Middle frontal gyrus (tissue), 1 donor: ENCODE measurements at regions not wholly inside any gene's neighbourhood (a gene's known extent, or its start where the extent isn't known, plus 50 kb on each side); places are given as distances from the start of the nearest gene placed in this dataset.
"Not testable (repeated sequence)": the region's sequence is repeated elsewhere in the genome, so short reads cannot be mapped to it uniquely, and the experiment has no call there.

ENCODE experiments used
- DNase-seq: peaks from one replicate; pipeline ENCODE4 v3.0.0-alpha.2; 2015; ENCODE audit warnings: low spot score; ENCODE audit errors: extremely low spot score

DNA sequence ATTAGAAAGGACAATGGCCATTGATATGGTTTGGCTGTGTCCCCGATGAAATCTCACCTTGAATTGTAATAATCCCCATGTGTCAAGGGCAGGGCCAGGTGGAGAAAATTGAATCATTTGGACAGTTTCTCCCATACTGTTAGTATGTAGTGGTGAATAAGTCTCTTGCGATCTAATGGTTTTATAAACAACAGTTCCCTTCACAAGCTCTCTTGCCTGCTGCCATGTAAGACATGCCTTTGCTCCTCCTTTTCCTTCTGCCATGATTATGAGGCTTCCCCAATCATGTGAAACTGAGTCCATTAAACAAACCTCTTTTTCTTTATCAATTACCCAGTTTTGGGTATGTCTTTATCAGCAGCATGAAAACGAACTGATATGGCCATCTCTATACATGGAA is 302.7 kb downstream of the SFMBT2 start:
- no peak for DNase-seq

DNA sequence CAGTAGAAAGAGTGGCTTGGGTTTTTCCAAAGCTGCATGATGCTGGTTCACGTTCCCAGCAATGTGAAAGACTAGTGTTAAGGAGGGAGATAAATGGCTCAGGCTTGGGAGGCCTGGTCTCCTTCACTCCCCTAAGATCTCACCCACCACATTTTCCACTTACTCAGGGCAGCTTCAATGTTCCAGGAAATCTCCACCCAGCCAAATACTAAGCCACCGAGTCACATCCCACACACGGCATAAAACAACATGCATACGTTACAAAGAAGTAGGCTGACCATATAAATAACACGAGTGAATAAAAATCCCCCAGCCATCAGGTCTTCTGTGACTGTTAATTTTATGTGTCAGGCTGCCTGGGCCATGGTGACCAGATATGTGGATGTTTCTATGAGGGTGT is 303.5 kb downstream of the SFMBT2 start:
- no peak for DNase-seq

DNA sequence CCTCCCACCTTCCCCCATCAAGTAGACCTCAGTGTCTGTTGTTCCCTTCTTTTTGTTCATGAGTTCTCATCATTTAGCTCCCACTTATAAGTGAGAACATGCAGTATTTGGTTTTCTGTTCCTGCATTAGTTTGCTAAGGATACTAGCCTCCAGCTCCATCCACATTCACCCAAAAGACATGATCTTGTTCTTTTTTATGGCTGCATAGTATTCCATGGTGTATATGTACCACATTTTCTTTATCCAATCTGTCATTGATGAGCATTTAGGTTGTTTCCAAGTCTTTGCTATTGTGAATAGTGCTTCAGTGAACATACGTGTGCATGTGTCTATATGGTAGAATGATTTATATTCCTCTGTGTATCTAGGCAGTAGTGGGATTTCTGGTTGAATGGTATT is 306.5 kb downstream of the SFMBT2 start:
- DNase-seq = not testable (repeated sequence)

DNA sequence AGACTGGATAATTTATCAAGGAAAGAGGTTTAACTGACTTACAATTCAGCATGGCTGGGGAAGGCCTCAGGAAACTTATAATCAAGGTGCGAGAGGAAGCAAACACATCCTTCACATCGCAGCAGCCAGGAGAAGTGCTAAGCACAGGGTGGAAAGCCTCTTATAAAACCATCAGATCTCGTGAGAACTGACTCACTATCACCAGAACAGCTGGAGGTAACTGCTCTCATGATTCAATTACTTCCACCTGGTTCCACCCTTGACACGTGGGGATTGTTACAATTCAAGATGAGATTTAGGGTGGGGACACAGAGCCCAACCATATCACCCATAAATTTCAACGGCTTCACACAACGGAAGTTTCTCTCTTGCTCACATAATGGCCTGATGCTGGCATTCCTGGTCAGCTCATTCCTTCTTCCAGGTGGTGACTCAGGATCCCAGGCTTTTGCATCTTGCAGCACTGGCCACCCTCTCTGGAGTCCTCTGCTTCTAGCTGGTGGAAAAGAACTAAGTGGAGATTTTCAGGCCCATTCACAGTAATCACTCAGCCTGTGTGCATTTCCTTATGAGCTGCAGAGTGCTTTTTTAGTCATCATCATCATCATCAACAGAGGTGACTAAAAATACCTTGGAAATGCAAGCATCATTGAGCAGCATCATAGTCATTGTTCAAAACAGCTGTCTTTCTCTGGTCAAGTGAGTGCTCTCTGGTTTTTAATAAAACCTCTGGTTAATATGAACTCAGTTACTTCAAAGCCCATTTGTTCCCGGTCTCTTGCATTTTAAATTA is 308.1 kb downstream of the SFMBT2 start:
- no peak for DNase-seq

- DNase-seq = no peak
Measured at GRCh38 chr10:7102084-7102483, 308.8 kb downstream of the SFMBT2 start.

GRCh38 chr10:7101451-7101850 is 309.4 kb downstream of the SFMBT2 start:
- no peak for DNase-seq

- DNase-seq = no peak
Measured at GRCh38 chr10:7100032-7100702, 310.7 kb downstream of the SFMBT2 start.

DNA sequence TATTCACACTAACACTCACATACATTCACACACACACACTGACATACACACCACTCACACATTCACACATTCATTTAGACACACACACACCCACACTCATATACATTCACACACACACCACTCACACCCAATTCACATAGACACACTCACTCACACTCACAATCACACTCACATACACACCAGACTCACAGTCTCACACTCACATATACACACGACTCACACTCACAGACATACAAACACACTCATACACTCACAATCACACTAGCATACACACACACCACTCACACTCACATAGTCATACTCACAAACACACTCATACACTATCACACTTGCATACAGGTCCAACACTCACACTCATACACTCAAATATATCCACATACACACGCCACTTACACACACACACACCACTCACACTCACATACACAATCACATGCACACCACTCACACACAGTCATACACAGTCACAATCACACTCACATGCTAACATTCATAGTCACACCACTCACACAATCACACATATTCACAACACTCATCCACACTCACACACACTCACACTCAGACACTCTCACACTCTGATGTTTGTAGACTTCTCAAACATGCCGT is 312.6 kb downstream of the SFMBT2 start:
- no peak for DNase-seq

GRCh38 chr10:7094781-7095180 is 316.1 kb downstream of the SFMBT2 start:
- DNase-seq = no peak

- no peak for DNase-seq
Measured at GRCh38 chr10:7093368-7093767, 317.5 kb downstream of the SFMBT2 start.

- no peak for DNase-seq
Measured at GRCh38 chr10:7092603-7093002, 318.2 kb downstream of the SFMBT2 start.

DNA sequence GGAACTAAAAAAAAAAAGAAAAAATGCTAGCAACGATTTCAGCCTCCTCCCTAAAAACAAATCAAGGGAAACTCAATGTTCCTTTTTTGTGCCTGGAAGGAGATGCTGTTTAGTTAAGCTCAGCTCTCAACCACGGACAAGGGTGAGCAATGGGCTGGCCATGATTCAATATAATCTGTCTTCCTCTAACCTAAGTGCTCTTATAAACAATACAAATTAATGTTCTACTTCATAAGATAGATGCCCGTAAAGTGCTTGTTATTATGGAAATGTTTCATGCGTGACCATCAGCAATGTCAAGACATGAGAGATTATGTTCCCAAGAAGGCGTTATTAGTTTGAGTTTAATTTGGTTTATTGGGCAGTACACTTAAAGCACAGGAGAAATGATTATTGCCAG is 320.3 kb downstream of the SFMBT2 start:
- DNase-seq = no peak

DNA sequence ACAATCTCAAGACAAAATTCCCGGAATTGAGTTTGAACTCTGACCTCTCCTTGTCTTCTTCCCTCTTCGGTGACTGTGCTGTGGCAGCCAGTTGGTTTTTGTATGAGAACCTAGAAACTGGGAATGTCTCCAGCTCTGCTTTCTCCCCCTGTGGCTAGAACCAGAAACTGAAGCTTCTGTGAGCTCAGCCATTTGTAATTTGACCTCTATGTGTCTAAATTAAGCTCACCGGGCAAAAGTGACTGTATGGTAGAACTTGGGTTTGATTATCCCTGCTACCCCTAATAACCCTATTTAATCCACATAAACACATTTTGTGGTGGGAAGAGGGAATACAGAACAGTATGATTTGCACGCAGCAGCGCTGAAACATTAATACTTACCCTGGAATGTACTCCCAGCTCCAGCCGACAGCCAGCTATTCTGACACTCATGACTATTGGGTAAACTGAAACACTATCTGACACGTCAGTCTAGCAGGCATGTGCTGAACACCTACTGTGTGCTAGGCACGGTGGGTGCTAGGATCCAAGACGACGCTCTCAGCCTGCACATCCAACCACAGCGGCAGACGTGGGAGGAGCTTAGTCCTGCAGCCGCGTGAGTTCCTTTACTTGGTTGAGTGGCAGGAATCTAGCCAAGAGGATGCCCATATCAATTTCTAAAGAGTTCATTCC is 324.8 kb downstream of the SFMBT2 start:
- no peak for DNase-seq

DNA sequence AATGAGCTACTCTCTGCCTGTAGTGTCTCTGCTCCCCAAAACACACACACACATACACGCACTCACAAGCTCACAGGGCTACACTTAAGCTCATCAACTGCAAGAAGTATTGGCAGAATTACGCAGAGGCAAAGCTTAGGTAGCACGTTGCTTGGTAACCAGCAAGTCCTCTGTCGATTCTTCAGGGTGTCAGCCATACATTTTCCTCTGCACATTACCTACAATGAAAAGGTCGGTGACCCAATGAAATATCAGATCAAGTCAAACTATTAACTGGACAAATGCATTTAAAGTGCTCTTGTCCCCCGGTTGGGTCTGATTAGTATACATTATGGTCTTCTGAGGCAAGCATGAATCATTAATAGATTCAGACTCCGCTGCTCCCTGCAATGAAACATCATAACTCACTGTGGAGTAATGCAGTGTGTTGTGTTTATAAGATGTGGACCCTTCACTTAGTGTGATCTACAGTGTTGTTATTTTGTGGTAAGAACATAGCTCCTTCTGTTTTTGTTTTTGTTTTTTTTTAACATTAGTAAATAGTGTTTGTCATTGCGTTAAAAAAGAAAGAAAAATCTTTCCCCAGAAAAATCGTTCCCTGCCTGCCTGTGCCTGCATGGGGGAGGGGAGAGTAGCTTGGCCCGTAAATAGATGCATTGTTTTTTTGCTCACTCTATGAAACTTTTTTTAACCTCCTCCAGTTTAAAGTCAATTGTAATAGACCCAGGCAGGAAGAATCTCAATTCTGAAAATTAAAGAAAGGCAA is 325.5 kb downstream of the SFMBT2 start:
- no peak for DNase-seq

DNA sequence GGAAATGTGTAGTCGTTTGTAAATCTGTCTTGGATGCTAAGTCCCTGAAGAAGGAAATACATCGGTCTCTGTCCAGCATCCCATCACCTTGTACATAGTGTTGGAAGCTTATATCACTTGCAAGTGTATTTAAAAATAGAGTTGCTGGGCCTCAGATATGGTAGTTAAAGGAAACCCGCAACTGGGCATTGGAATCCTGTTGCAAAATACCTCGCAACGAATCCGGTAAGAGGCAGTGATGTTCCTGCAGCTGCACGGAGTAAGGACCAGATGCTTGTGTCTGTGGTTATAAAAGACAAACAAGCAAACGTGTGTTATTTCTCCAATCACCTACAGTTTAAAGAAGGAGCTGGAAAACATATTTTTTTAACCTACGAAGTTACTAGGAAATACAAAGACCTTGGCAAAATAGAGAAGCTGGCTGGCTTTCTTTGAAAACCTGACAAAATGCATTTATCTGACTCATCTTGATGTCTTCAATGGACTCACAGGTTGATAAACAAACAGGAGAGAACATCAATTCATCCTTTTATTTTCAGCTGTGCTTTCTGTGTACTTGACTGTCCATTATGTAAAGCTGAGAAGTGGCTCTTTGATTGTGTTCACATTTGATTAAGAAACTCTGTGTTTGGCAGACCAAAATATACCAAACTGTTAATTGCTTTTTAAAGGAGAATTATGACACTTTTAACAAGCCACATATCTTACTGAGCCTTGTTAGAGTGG is 326.4 kb downstream of the SFMBT2 start:
- DNase-seq = no peak

DNA sequence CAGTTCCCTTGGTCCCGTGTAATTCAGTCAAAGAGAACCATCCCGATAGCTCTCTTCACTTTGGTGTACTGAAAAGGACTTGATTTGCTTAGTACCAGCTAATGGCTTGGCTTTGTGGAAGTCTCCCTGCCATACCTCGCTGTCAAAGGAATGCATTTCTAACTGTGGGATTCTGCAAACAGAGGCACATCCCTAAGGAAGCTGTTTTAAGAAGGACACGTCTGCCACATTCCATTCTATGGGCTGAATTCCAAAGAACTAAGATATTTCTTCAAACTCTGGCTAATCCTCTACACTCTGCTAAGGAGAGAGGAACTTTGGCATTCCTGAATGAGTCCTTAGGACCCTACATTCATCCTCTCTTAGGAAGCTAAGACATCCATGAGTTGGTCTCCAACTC is 327.9 kb downstream of the SFMBT2 start:
- DNase-seq = no peak

DNA sequence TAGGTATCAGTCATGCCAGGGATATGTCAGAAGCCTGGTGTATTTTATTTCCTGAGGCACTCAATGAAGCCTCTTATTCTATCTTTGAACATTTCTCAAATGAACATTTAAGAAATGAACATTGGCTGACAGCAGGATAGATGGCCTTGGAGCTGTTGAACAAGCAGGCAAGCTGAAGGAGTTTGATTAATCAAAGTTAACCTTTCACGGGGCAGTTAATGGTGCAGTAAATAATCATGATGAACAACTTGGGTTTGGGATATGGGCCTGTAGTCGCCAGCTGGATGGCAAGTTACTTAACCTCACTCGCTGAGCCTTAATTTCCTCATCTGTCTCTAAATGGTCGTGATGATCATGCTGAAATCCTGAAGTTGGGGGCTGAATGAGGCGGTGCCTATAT is 333.0 kb downstream of the SFMBT2 start:
- no peak for DNase-seq

DNA sequence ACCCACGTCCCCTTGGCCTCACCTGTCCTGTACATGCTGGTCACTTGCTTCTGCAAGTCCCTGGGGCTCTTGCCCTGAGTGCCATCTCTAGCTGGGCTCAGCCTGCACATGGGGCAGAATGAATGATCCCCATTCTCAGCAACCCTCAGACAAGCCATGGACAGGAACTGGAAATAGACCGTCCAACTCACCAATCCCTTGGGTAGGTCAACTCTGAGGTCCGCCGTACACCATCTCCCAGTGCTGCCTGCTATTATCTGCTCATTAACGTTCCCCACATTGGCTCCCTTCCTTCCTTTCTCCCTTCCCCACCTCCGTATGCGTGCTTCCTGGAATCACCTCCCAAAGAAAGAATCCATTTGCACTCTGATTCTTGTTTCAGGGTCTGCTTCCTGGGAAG is 335.0 kb downstream of the SFMBT2 start:
- DNase-seq = no peak

- DNase-seq = no peak
Measured at GRCh38 chr10:7075110-7075509, 335.7 kb downstream of the SFMBT2 start.

DNA sequence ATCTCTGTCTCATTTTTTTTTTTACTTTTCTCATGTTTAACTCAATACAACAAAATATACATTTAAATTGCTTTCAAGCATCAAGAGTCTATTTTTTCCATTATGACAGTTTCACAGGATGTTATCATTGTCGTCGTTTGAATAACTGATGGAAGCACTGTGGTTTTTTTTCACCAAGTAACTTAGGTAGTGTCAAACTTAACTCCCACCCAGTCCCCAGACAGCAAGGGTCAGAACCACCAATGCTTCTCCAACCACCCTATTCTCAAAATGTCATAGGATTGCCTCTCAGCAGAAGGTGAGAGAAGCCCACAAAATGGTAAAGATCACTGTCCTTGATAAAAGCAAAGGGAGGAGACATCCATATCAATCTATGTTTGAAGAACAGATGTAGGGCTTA is 339.4 kb downstream of the SFMBT2 start:
- no peak for DNase-seq

- DNase-seq = no peak
Measured at GRCh38 chr10:7070950-7071349, 339.9 kb downstream of the SFMBT2 start.
